HG03571 (cell line): ENCODE measurements at regions not wholly inside any gene's neighbourhood (a gene's known extent, or its start where the extent isn't known, plus 50 kb on each side); places are given as distances from the start of the nearest gene placed in this dataset.

Experiments used
- ATAC-seq: cut with Tn5 transposase; IDR thresholded peaks from one replicate; pipeline ENCODE4 v1.9.1; 2021; ENCODE audit not compliant: unreplicated experiment

DNA sequence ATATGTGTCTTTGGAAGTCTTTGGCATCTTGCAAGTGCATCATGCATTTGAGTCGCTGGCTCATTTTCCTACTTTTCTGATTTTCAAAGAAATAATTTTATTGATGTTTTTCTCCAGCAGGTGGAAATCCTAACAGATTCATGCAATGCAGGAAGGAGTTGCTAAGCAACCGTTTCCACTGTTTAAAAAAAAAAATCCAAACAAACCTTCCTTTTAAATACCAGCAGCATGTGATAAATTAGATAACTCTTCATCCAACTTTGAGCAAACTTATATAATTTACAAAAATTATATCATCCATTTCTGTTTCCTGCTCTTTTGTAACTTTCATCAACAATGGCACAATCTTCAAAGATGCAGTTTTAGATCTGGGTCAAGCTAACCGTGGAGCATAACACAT is 364.1 kb downstream of the MFSD1 start:
- ATAC-seq, result no peak

GRCh38 chr3:159166899-159167586 is 365.2 kb downstream of the MFSD1 start:
- no peak for ATAC-seq

GRCh38 chr3:159168788-159169187 is 366.9 kb downstream of the MFSD1 start:
- no peak for ATAC-seq

DNA sequence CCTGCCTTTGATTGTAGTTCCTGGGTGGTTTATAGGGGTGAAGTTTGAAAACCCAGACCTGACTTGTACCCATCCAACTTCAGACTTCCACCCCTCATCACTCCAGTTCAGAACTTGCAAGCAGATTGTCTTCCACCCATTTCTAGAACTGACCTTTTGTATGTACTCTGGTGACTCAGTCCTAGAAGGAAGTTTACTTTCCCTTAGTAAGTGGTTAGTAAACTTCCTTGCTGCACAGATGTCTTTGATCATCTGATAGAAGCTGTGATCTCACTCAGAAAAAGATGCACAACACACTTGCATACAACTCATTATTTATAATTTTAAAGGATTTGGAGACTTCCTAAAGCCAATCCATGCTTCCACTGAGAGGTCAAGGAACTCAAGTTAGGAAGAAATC is 368.0 kb downstream of the MFSD1 start:
- ATAC-seq, result no peak

DNA sequence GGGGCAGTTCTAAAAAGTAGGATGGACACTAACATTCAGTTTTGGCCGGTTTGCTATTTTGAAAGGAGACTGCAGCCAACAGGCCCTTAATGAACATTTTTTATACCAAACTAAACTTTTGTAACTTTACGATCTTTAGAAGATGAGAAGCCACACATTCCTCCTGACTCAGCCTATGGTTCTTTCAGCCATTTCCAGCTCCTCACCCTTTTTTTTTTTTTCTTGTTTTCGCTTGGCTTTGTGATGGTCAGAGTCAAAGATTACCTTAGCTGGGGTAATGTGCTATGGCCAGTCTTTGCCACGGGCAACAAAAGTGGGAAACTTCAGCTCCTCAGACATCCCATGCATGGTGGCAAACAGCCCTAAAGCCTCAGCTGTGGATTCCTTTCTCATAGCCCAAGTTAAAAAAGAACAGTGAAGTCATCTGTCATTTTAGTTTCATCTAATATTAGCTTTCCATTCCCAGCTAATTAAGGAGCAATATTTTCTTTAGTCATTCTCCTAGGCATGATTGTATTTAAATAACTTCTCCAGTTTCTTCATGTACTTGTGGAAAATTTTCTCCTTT is 368.7 kb downstream of the MFSD1 start:
- ATAC-seq, result no peak

- ATAC-seq, result no peak
These were observed 369.5 kb downstream of the MFSD1 start for GRCh38 chr3:159171333-159171732.

- ATAC-seq, result no peak
These were observed 370.6 kb downstream of the MFSD1 start for GRCh38 chr3:159172473-159172872.

DNA sequence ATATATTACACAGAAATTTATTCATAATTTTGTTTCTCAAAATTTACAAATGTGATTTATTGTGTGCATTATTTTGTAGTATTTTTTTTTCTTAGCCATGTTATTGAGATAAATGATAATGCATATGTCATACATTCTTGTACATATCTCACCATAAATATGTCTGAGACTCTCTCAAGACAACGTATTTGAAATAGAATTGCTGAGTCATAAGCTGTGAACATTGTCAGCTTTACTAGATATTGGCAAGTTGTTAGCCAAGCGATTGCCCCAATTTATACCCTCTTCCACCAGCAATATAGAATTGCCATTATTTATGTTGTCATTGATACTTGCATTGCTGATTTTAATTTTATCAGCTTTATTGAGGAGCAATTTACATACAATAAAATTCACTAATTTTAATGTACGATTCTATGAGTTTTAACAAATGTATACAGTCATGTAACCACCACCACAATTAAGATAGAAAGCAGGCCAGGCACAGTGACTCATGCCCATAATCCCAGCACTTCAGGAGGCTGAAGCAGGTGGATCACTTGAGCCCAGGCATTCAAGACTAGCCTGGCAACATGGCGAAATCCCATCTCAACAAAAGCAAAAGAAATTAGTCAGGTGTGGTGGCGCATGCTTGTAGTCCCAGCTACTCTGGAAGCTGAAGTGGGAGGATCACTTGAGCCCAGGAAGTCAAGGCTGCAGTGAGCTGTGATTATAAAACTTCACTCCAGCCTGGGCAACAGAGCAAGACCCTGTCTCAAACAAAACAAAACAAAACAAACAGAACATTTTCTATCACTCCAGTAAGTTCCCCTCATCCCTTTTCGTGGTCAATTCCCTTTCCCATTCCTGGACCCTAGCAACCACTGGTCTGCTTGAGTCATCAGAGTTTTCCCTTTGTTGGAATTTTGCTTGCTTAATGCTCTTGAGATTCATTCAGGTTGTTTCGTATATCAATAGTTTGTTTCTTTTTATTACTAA is 373.1 kb downstream of the MFSD1 start:
- no peak for ATAC-seq

GRCh38 chr3:159178209-159178897 is 376.5 kb downstream of the MFSD1 start:
- no peak for ATAC-seq

- no peak for ATAC-seq
These were observed 381.1 kb downstream of the MFSD1 start for GRCh38 chr3:159182961-159183360.

GRCh38 chr3:159185443-159186050 is 383.7 kb downstream of the MFSD1 start:
- ATAC-seq, result peak; percentile 63

DNA sequence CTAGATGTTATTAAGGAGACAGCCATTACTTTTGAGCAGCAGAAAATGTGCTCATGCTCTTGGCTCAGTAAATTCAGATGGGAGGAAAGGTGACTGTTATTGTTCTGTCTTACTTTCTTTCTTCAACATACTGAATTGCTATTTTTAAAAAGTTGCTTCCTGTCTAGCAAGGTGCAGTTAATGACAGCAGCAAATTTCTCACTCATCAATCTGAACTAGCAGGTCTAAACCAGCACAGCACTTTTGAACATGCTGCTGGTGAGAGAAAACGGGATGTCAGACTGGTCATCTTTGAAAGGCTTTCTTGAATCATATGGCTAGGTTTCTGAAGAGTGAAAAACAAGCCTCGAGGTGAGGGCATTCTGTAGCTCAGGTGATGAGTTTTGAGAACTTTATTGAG is 384.7 kb downstream of the MFSD1 start:
- ATAC-seq, result peak; percentile 57

- ATAC-seq, result no peak
These were observed 385.4 kb downstream of the MFSD1 start for GRCh38 chr3:159187232-159187631.

DNA sequence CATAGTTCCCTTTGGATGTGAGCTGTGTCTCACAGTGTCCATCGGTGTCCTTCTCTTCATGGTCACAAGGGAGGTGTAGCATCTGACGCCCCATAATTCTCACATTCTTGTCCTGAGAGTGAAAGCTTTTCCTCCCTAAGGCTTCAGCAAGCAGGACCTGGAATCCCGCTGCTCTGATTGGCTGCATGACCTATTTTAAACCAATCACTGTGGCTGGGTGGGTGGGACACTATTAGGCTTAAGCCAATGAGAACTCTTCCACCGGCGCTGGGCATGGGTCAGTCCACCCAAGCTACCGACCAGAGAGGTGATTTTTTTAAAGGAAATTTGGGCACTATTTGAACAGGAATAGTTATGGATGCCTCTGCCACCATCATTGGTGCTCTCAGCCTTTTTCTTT is 385.9 kb downstream of the MFSD1 start:
- no peak for ATAC-seq

DNA sequence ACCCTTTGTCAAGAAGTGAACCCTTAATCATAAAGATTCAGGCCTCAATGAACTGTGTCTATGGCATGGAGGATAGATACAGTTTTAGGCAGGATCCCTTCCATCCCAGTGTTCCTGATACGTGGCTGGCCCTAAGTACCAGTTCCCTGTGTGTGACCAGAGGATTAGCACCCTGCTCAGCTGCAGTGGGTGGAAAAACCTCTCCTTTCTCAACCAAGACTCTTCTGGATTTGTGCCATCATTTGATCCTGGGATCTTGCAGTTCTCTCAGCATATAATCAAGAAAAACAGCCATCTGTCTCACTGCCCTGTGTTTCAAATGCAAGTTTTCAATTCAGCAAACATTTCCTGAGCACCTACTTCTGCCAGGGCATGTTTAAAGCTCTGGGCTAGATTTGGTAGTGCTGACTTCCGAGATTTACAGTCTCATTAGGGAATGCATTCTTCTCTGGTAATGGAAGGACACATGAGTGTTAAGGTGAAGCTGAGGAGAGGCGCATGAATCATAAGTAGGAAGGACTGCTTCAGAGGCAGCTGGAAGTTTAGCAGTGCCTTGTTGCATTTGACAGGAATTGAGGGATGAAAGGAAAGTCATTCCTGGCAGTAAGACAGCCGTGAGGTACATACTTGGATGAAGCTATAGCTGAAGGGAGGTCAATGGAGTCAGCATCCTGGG is 388.3 kb downstream of the MFSD1 start:
- no peak for ATAC-seq

DNA sequence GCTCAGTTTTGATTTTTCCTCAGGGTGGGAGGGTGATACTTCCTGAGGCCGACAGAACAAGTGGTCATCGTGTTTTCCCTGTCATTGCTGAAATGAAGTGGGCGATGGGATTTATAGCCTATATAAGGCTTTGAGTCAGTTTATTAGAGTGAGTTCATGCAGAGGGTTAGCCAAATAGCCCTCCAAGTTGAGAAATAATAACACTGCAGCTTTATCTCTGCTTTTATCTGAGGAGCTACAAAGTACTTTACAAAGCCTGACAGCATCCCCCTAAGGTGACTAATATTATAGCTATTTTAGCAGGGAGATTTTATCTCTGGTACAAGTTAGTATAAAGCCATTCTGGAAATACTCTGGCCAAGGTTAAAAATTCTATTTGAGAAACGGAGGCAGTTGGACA is 389.6 kb downstream of the MFSD1 start:
- ATAC-seq, result no peak

DNA sequence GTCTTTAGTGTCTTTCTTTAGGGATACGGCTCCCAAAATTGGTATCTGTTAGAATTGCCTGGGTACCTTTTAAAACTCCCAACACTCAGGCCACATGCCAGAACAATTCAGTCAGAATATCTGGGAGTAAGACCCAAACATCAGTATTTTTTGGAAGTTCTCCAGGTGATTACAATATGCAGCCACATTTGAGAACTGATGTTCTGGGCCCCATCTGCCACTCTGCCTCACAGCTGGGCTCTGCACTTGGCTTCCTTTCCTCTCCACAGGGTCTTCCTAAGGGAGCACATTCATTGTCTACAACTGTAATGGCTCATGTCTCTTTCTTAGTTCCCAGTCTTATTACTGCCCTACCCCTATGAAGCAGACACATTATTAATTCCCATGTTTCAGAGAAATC is 394.5 kb downstream of the MFSD1 start:
- no peak for ATAC-seq

DNA sequence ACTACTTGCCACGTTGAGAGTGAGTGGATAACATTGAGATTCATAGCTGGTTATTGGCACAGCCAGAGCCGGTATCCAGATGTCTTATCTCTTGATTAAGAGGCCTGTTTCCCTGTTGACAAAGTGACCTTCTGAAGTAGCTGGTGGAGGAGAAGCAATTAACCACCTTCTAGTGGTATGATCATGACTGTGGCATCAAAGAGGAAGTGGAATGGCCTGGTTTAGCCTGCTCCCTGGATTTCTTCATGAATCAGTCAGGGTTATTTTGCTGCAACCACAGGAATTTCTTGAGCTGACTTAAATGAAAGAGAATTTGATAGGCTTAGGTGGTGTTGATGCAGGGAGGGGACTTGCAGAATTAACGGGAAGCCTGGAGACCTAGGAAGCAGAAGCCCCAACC is 398.3 kb downstream of the MFSD1 start:
- no peak for ATAC-seq

DNA sequence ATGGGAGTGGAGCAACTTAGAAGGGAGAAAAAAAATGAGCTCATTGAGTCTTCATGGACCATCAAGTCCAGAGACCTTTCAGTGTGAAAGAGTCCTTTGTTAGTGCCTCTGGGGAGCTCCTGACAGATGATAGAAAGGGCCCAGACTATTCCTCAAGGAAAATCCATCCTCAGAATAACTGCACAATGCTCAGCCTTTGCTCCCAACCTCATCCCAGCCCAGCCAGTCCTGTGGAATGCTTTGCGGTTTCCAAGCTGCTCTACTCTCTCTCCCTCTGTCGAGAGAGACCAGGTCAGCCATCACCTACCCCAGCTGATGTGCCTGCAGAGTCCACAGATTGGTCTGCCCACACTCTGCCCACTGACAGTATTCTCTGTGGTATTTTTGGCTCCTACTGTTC is 406.2 kb downstream of the MFSD1 start:
- ATAC-seq, result no peak

- no peak for ATAC-seq
These were observed 407.6 kb downstream of the MFSD1 start for GRCh38 chr3:159209459-159209858.
